Activated CD4-positive, CD25-positive, alpha-beta regulatory T cell treated with anti-CD3 and anti-CD28 coated beads, Interleukin-2, amount 50 U/mL, for 24 hours (primary cell): ENCODE measurements at regions not wholly inside any gene's neighbourhood (a gene's known extent, or its start where the extent isn't known, plus 50 kb on each side); places are given as distances from the start of the nearest gene placed in this dataset.

Experiments
- ATAC-seq, 2 donors: fragments of 150-1000 bp; cut with Tn5 transposase; one replicate each; pipeline ENCODE4 v1.10.0; 2021; ENCODE audit warnings: mild to moderate bottlenecking in 1 of 2, moderate library complexity in 1 of 2

- no peak for ATAC-seq
Measured at GRCh38 chr2:128735296-128735960, 416.8 kb upstream of the HS6ST1 start.

- ATAC-seq: no peak
Measured at GRCh38 chr2:128736046-128736688, 417.5 kb upstream of the HS6ST1 start.

GRCh38 chr2:128736689-128737545 lies 418.2 kb upstream of the HS6ST1 start:
- ATAC-seq: no peak

GRCh38 chr2:128737546-128737826 lies 418.8 kb upstream of the HS6ST1 start:
- ATAC-seq: no peak

- no peak for ATAC-seq
Measured at GRCh38 chr2:128738446-128739110, 419.9 kb upstream of the HS6ST1 start.

- no peak for ATAC-seq
Measured at GRCh38 chr2:128742467-128742866, 423.8 kb upstream of the HS6ST1 start.

- ATAC-seq: no peak
Measured at GRCh38 chr2:128745946-128746345, 427.3 kb upstream of the HS6ST1 start.

- no peak for ATAC-seq
Measured at GRCh38 chr2:128746356-128746755, 427.7 kb upstream of the HS6ST1 start.

GRCh38 chr2:128748336-128748735 lies 429.7 kb upstream of the HS6ST1 start:
- no peak for ATAC-seq

- ATAC-seq: no peak
Measured at GRCh38 chr2:128748835-128749605, 430.4 kb upstream of the HS6ST1 start.

- no peak for ATAC-seq
Measured at GRCh38 chr2:128750328-128751165, 431.9 kb upstream of the HS6ST1 start.

- ATAC-seq: no peak
Measured at GRCh38 chr2:128751746-128752145, 433.1 kb upstream of the HS6ST1 start.

- no peak for ATAC-seq
Measured at GRCh38 chr2:128752691-128753263, 434.1 kb upstream of the HS6ST1 start.

GRCh38 chr2:128753321-128753720 lies 434.7 kb upstream of the HS6ST1 start:
- no peak for ATAC-seq

- no peak for ATAC-seq
Measured at GRCh38 chr2:128753800-128754199, 435.1 kb upstream of the HS6ST1 start.

- ATAC-seq: no peak
Measured at GRCh38 chr2:128754246-128754724, 435.6 kb upstream of the HS6ST1 start.

- no peak for ATAC-seq
Measured at GRCh38 chr2:128755695-128756364, 437.2 kb upstream of the HS6ST1 start.

GRCh38 chr2:128756365-128756717 lies 437.7 kb upstream of the HS6ST1 start:
- no peak for ATAC-seq

GRCh38 chr2:128765811-128766210 lies 447.1 kb upstream of the HS6ST1 start:
- ATAC-seq: no peak

GRCh38 chr2:128768041-128768440 lies 449.4 kb upstream of the HS6ST1 start:
- ATAC-seq: no peak
